ENCODE measurements at regions not wholly inside any gene's neighbourhood (a gene's known extent, or its start where the extent isn't known, plus 50 kb on each side); places are given as distances from the start of the nearest gene placed in this dataset.

- ATAC-seq (ENCODE audit: low read depth), result no peak
- no peak overlapping the region for H3K27ac ChIP-seq (ENCODE audit: low read length in 2 of 2)
- no peak overlapping the region for H2AFZ ChIP-seq (ENCODE audit: insufficient read depth, low read depth, low read length, poor library complexity, severe bottlenecking)
- Mint-ChIP-seq H3K27me3 (peaks cover 9% of the 10 kb centered on the region), H3K4me1 (peaks cover 15% of the 10 kb centered on the region), H3K4me3 (no peak overlapping the region), H3K27ac (no peak overlapping the region), H3K9me3 (ENCODE audit: insufficient read depth) (no peaks in the 10 kb centered on the region)
- no peak overlapping the region for H3K9ac ChIP-seq (ENCODE audit: low read length)
- CTCF ChIA-PET, result no interaction called here
- peaks cover 12% of the 10 kb centered on the region in 2 donors for H3K4me1 ChIP-seq (ENCODE audit: control insufficient read depth in 2 of 2, insufficient read depth in 2 of 2, low read length in 2 of 2)
- POLR2A ChIA-PET, result no interaction called here
- 95% methylated on average over 3 of the region's 9 CpGs for WGBS (ENCODE audit: insufficient coverage)
- H3K27me3 ChIP-seq (replicated peaks in 1 of 4; ENCODE audit: control extremely low read depth in 1 of 4, control insufficient read depth in 3 of 4, insufficient read depth in 4 of 4, low read length in 3 of 4), result peaks cover 0 to 22% (median 14%) of the 10 kb centered on the region in 4 experiments
- no peaks in the 10 kb centered on the region for H4K20me1 ChIP-seq (ENCODE audit: control insufficient read depth, insufficient read depth, low read length, poor library complexity, severe bottlenecking)
- no peak for TF ChIP-seq CTCF (IDR thresholded peaks at IDR 0.05)
- TF ChIP-seq EZH2 (IDR thresholded peaks at IDR 0.05; ENCODE audit: borderline replicate concordance, insufficient read depth, low read depth, low read length, poor library complexity, severe bottlenecking), result no peak
- H3K36me3 ChIP-seq (replicated peaks in 1 of 2; ENCODE audit: control extremely low read depth in 1 of 2, control insufficient read depth in 1 of 2, extremely low read depth in 1 of 2, insufficient read depth in 2 of 2, low read length in 1 of 2), result no peaks in the 10 kb centered on the region
- H3K79me2 ChIP-seq (ENCODE audit: control insufficient read depth, insufficient read depth, low read length), result no peaks in the 10 kb centered on the region
- H3K4me2 ChIP-seq (replicated peaks; ENCODE audit: low read depth, low read length, poor library complexity, severe bottlenecking), result no peak overlapping the region
- no peak overlapping the region for H3K4me3 ChIP-seq (ENCODE audit: control extremely low read depth in 1 of 5, extremely low read depth in 1 of 5, insufficient read depth in 1 of 5, low read depth in 2 of 5, low read length in 4 of 5)
- DNase-seq, result no peak
- intact Hi-C loops (cut with micrococcal nuclease), result no loop called here
- H3K9me3 ChIP-seq (ENCODE audit: control extremely low read depth in 1 of 3, control insufficient read depth in 2 of 3, insufficient read depth in 1 of 3, low read length in 2 of 3), result no peaks in the 10 kb centered on the region
Measured at GRCh38 chr12:69099201-69099837, 140.1 kb upstream of the CPSF6 start.

DNA sequence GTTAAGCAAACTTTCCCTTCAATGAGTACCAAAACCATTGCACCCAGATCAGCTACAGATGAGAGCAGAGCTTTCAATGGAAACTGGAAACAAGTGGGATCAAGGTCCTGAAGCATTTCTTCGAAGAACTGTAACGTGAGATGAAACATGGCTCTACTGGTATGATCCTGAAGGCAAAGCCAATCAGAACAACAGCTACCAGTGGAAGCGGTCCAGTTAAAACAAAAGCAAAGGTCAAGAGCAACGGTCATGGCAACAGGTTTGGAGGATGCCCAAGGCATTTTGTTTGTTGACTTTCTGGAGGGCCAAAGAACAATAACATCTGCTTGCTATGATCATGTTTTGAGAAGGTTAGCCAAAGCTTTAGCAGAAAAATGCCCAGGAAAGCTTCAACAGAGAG is 137.9 kb upstream of the CPSF6 start:
- Histone ChIP-seq H3K36me3 (replicated peaks in 1 of 2; ENCODE audit: control extremely low read depth in 1 of 2, control insufficient read depth in 1 of 2, extremely low read depth in 1 of 2, insufficient read depth in 2 of 2, low read length in 1 of 2) (no peaks in the 10 kb centered on the region), H3K4me3 (ENCODE audit: control extremely low read depth in 1 of 5, extremely low read depth in 1 of 5, insufficient read depth in 1 of 5, low read depth in 2 of 5, low read length in 4 of 5) (no peak overlapping the region), H3K4me2 (replicated peaks; ENCODE audit: low read depth, low read length, poor library complexity, severe bottlenecking) (no peak overlapping the region), H3K4me1 (ENCODE audit: control insufficient read depth in 2 of 2, insufficient read depth in 2 of 2, low read length in 2 of 2) (peaks cover 12% of the 10 kb centered on the region in 2 donors), H3K79me2 (ENCODE audit: control insufficient read depth, insufficient read depth, low read length) (no peaks in the 10 kb centered on the region), H3K9ac (ENCODE audit: low read length) (no peak overlapping the region), H4K20me1 (ENCODE audit: control insufficient read depth, insufficient read depth, low read length, poor library complexity, severe bottlenecking) (no peaks in the 10 kb centered on the region), H3K27ac (ENCODE audit: low read length in 2 of 2) (no peak overlapping the region), H3K9me3 (ENCODE audit: control extremely low read depth in 1 of 3, control insufficient read depth in 2 of 3, insufficient read depth in 1 of 3, low read length in 2 of 3) (no peaks in the 10 kb centered on the region), H3K27me3 (replicated peaks in 1 of 4; ENCODE audit: control extremely low read depth in 1 of 4, control insufficient read depth in 3 of 4, insufficient read depth in 4 of 4, low read length in 3 of 4) (peaks cover 0 to 14% (median 12%) of the 10 kb centered on the region in 4 experiments), H2AFZ (ENCODE audit: insufficient read depth, low read depth, low read length, poor library complexity, severe bottlenecking) (no peak overlapping the region)
- Mint-ChIP-seq H3K4me1 (peaks cover 15% of the 10 kb centered on the region), H3K27me3 (peaks cover 9% of the 10 kb centered on the region), H3K4me3 (no peak overlapping the region), H3K9me3 (ENCODE audit: insufficient read depth) (no peaks in the 10 kb centered on the region), H3K27ac (no peak overlapping the region)
- ChIA-PET CTCF (interaction anchor here (0.6 kb wide), 1 partner anchor 11 kb away, joined by 3 read pairs; no protein-coding TSS in a partner anchor), POLR2A (no interaction called here)
- 100% methylated on average over 4 of the region's 4 CpGs for WGBS (ENCODE audit: insufficient coverage)
- intact Hi-C loops (cut with micrococcal nuclease), result no loop called here
- DNase-seq, result no peak
- no peak for ATAC-seq (ENCODE audit: low read depth)
- TF ChIP-seq CTCF (IDR thresholded peaks at IDR 0.05), result no peak
- TF ChIP-seq EZH2 (IDR thresholded peaks at IDR 0.05; ENCODE audit: borderline replicate concordance, insufficient read depth, low read depth, low read length, poor library complexity, severe bottlenecking), result no peak
